ENCODE measurements at regions not wholly inside any gene's neighbourhood (a gene's known extent, or its start where the extent isn't known, plus 50 kb on each side); places are given as distances from the start of the nearest gene placed in this dataset.

DNA sequence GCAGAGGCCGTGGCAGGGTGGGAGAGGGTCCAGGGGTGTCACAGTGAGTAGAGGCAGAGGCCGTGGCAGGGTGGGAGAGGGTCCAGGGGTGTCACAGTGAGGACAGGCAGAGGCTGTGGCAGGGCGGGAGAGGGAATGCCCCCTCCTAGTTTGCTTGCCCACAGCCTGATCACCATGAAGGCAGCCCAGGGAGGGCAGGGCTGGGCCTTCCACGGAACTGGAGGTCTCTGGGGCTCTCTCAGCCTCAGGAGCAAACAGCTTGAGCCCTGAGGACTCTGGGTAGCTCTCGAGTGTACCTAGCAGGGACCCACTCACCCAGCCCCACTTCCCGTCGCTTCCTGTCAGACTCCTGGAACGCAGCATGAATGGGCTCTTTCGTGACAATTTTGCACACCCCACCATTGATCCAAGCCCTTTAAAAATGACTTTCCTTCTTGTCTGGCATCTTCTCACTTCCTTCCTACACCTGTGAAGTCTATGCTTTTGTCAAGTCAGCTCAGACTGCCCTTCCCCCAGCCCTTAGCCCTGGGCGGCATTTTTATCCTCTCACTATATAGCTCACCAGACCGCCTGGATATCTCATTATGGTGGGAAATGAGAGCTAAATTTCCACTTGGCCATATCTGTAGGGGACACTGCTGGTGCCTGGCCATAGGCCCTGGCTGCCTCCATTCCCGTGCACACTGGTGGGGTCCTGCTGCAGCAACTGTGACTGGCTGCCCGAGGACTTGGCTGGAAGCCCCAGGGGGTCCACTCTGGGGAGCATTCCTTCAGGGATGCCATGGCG lies 140.3 kb downstream of the CDC5L start:
- no peak overlapping the region for H3K27ac Mint-ChIP-seq
- peaks cover 22% of the 10 kb centered on the region for H3K4me1 Mint-ChIP-seq (ENCODE audit: low read depth)
- no peaks in the 10 kb centered on the region for H3K36me3 Mint-ChIP-seq (ENCODE audit: low read depth)
- H3K27me3 Mint-ChIP-seq: peaks cover 29% of the 10 kb centered on the region
- no peak overlapping the region for H3K4me3 Mint-ChIP-seq
- H3K9me3 Mint-ChIP-seq: no peaks in the 10 kb centered on the region

DNA sequence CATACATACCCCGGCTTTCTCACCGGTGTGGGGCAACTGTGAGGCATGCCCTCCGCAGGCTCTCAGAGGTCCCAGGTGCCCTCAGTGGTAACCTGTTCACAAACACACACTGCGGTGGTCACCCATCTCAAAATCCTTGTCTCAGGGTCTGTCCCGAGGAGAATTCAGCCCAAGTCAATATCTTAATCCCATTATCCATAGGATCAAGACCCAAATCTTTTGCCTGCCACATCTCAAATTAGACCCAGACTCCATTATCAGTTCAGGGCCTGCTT lies 140.8 kb downstream of the CDC5L start:
- no peaks in the 10 kb centered on the region for H3K36me3 Mint-ChIP-seq (ENCODE audit: low read depth)
- peaks cover 22% of the 10 kb centered on the region for H3K4me1 Mint-ChIP-seq (ENCODE audit: low read depth)
- no peak overlapping the region for H3K4me3 Mint-ChIP-seq
- H3K9me3 Mint-ChIP-seq: no peaks in the 10 kb centered on the region
- peaks cover 29% of the 10 kb centered on the region for H3K27me3 Mint-ChIP-seq
- H3K27ac Mint-ChIP-seq: no peak overlapping the region

DNA sequence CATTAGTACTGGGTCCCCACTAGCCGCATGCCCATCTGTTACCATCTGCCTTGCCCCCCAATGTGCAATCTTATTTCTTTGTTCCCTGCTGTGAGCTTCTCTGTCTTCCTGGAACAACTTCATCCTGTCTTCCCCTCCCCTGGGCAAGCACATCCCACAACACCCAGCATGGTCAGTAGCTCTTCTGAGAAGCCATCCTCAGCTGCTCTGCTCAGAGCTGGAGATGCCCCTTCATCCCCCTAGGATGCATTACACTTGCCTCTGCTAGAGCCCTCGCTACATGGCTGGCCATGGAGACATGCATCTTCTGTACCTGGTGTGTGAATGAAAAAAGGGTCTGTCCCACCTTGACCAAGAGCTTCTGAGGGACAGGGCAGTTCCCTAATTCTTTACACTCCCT lies 141.2 kb downstream of the CDC5L start:
- no peak overlapping the region for H3K4me3 Mint-ChIP-seq
- no peaks in the 10 kb centered on the region for H3K36me3 Mint-ChIP-seq (ENCODE audit: low read depth)
- H3K4me1 Mint-ChIP-seq (ENCODE audit: low read depth): peaks cover 22% of the 10 kb centered on the region
- no peaks in the 10 kb centered on the region for H3K9me3 Mint-ChIP-seq
- H3K27ac Mint-ChIP-seq: no peak overlapping the region
- H3K27me3 Mint-ChIP-seq: peaks cover 27% of the 10 kb centered on the region

DNA sequence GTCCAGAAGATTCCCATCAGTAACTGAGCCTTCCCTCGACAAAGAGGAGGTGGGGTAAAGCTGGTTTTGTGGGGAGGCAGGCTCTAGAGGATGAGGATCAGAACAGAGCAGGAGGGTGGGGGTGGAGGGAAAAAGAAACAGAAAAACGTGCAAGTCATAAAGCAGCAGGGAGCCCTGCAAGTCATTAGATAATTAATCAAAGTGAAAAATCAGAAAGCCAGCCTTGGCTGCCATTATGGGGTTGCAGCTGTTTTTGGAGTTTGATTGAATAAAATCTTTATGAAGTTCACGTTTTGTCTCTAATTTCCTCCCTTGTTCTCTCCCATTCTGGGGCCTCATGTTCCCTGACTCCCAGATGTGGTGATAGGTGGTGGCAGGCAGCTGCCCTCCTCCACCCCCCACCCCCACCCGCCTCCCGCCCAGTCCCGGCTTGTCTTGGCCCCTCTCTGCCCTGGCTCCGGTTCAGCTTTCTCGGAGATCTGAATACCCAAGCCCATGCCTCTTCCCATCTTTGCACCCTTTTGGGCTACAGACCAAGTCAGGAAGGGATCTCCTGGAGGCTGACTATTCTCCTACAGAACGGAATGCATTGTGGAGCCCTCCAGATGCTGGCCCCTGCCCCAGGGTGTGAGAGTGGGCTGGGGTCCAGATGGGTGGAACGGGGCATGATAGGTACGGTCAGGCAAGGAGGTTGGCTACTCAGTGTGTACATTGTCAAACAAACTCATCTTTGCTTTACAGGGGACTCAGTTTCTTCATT lies 141.8 kb downstream of the CDC5L start:
- no peak overlapping the region for H3K4me3 Mint-ChIP-seq
- no peak overlapping the region for H3K27ac Mint-ChIP-seq
- peaks cover 21% of the 10 kb centered on the region for H3K27me3 Mint-ChIP-seq
- peaks cover 22% of the 10 kb centered on the region for H3K4me1 Mint-ChIP-seq (ENCODE audit: low read depth)
- H3K36me3 Mint-ChIP-seq (ENCODE audit: low read depth): no peaks in the 10 kb centered on the region
- H3K9me3 Mint-ChIP-seq: no peaks in the 10 kb centered on the region

DNA sequence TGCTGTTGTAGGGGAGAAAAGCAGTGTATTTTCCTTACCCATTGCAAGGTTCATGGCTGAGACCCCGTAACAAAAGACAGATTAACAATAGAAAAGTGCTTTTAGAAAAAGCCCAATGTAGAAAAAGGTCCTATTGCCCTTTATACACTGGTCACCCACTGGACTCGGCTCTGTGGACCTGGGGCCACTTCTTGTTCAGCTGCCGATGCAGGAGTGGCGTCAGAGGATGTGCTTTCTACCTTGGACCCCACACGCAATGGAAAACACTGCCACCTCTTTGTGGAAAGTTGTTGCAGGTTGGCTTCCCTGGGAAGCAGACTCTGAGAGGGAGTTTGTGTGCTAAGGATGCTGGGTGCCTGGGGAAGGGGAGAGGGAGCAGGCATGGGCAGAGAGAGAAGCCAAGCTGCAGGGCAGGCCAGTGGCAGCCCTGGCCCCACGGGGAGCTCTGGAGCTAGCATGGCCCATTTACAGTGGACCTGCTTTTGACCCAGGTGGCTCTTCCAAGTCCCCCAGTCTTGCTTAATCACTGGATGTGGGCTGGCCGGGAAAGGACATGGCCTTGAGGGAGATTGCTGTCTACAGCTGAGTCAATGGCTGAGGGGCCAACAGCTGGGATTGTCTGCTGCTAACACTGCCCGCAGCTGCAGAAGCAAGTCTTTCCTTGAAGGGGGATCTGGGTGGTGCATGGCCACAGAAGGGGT lies 142.9 kb downstream of the CDC5L start:
- no peak overlapping the region for H3K27ac Mint-ChIP-seq
- no peak overlapping the region for H3K4me3 Mint-ChIP-seq
- H3K4me1 Mint-ChIP-seq (ENCODE audit: low read depth): peaks cover 16% of the 10 kb centered on the region
- no peaks in the 10 kb centered on the region for H3K36me3 Mint-ChIP-seq (ENCODE audit: low read depth)
- no peaks in the 10 kb centered on the region for H3K9me3 Mint-ChIP-seq
- peaks cover 16% of the 10 kb centered on the region for H3K27me3 Mint-ChIP-seq

DNA sequence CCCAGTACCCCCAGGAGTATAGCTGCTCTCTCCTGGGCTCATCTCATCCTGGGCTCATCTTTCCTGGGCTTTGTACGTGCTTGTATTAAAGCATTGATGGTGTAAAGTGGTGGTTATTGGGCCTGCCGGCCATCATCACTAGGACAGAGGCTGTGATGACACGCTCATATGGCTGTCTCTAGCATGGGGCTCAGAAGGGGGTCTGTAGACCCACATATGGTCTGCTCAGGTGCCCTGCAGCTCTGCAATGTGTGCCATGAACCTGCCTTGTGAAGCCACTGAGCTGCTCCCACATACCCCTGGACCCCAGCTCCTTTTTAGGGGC lies 143.4 kb downstream of the CDC5L start:
- no peak overlapping the region for H3K27ac Mint-ChIP-seq
- H3K9me3 Mint-ChIP-seq: no peaks in the 10 kb centered on the region
- peaks cover 16% of the 10 kb centered on the region for H3K4me1 Mint-ChIP-seq (ENCODE audit: low read depth)
- H3K36me3 Mint-ChIP-seq (ENCODE audit: low read depth): no peaks in the 10 kb centered on the region
- no peak overlapping the region for H3K4me3 Mint-ChIP-seq
- H3K27me3 Mint-ChIP-seq: peaks cover 15% of the 10 kb centered on the region

DNA sequence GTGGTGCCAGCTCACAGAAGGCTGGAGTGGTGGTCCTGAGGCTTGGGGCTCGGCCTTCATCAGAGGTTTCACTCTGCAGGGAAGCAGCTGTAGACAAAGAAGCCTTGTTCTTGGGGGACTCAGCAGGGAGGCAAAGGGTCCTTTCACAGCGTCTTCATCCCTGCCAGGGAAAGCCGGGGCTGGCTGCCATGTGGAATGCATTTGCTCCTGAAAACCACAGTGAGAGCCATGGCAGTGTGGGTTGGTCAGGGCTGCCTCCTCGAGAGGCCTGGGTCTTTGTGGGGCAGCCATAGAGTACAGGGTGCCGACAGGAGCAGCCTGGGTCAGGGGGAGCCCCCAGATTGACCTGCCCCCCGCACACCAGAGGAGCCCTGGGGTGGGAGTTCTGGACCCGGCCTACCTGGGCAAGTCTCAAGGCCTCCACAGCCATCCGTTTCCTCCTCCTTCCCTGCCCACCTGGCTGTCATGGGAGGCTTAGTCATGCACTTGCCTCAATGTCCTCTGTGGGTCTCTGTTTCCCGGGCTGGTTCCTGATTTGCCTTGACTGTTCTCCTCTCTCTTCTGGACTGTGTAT lies 144.0 kb downstream of the CDC5L start:
- no peaks in the 10 kb centered on the region for H3K36me3 Mint-ChIP-seq (ENCODE audit: low read depth)
- H3K9me3 Mint-ChIP-seq: no peaks in the 10 kb centered on the region
- H3K27ac Mint-ChIP-seq: no peak overlapping the region
- no peak overlapping the region for H3K4me3 Mint-ChIP-seq
- H3K4me1 Mint-ChIP-seq (ENCODE audit: low read depth): peaks cover 14% of the 10 kb centered on the region
- H3K27me3 Mint-ChIP-seq: peaks cover 12% of the 10 kb centered on the region

DNA sequence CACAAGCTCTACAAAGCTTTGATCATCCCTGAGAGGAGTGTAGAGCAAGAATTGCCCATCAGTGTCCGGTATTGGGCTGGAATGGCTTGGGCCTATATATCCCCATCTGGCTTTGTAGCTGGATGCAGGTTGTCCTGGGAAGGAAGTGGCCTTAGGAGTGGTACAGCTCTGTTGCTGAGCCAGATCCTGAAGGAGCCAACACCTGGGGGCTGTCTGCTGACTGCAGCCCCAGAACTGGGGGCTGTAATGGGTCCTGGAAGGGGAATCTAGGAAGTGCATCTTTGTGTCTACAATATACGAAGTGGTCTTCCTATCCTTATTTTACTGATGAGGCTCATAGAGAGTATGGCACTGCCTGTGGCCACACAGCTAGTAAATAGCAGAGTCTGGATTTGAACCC lies 145.9 kb downstream of the CDC5L start:
- Mint-ChIP-seq H3K27me3 (peaks cover 9% of the 10 kb centered on the region), H3K36me3 (ENCODE audit: low read depth) (no peaks in the 10 kb centered on the region), H3K4me1 (ENCODE audit: low read depth) (no peaks in the 10 kb centered on the region), H3K9me3 (no peaks in the 10 kb centered on the region), H3K4me3 (no peak overlapping the region), H3K27ac (no peak overlapping the region)

DNA sequence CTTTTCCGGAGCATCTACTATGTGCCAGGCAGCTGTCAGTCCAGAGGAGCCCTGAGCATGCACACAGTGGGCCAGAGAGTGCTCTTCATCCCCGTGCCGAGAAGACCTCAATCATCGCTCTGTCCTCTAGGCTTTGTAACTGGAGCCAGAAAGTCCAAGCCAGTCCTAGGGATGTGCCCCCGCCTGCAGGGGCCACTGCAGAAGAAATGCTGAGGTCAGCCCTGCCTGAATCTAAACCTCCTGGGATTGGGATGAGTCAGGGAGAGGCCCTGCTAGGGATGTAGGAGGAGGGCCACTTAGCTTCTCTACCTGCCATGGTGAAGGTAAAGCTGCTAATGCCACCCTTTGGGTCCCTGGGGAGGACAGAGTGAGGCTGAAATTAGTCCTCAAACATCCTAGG lies 146.8 kb downstream of the CDC5L start:
- no peak overlapping the region for H3K27ac Mint-ChIP-seq

DNA sequence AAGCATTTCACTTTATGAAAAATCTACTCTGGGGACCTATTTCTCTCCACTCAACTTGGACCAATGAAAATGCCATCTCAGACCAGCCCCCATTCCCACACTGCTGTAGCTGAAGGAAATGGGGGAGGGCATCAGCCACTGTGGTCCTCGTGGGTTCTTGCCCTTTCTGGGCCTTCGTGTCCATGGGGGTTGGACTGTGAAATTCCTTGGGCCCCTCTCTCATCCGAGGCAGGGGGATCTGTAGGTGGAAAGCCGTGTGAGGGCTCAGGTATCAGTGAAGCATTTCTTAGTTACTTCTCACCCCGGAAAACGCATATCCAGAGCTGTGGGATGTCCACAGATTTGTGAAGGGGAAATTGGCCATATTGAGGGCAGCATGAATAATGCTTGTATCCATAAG lies 147.9 kb downstream of the CDC5L start:
- H3K36me3 Mint-ChIP-seq (ENCODE audit: low read depth): no peaks in the 10 kb centered on the region
- H3K27ac Mint-ChIP-seq: no peak overlapping the region
- H3K27me3 Mint-ChIP-seq: no peaks in the 10 kb centered on the region
- H3K4me3 Mint-ChIP-seq: no peak overlapping the region
- H3K4me1 Mint-ChIP-seq (ENCODE audit: low read depth): no peaks in the 10 kb centered on the region
- H3K9me3 Mint-ChIP-seq: no peaks in the 10 kb centered on the region

More for the DNA sequence above, 146.8 kb downstream of the CDC5L start:
- H3K4me1 Mint-ChIP-seq (ENCODE audit: low read depth): no peaks in the 10 kb centered on the region
- H3K27me3 Mint-ChIP-seq: peaks cover 5% of the 10 kb centered on the region
- no peak overlapping the region for H3K4me3 Mint-ChIP-seq
- no peaks in the 10 kb centered on the region for H3K9me3 Mint-ChIP-seq
- no peaks in the 10 kb centered on the region for H3K36me3 Mint-ChIP-seq (ENCODE audit: low read depth)

DNA sequence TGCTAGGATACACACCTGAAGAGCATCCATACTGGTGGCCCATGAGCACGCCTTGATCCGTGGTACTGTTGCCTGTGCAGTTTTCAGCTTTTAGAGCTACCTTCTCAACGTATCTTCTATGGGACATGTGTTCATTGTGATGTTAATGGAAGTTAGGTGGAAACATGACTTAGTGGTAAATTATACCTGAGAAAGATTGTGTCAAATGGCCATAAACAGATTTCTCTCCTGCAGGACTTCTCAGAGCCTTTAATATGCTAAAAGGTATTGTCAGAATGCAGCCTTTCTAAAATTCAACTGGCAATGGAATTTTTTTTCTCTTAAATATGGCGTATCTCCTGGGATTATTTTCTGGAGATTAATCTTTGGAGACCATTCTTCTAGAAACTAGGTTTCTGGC lies 148.5 kb downstream of the CDC5L start:
- Mint-ChIP-seq H3K27ac (no peak overlapping the region), H3K9me3 (no peaks in the 10 kb centered on the region), H3K36me3 (ENCODE audit: low read depth) (no peaks in the 10 kb centered on the region), H3K4me1 (ENCODE audit: low read depth) (no peaks in the 10 kb centered on the region), H3K4me3 (no peak overlapping the region), H3K27me3 (no peaks in the 10 kb centered on the region)

DNA sequence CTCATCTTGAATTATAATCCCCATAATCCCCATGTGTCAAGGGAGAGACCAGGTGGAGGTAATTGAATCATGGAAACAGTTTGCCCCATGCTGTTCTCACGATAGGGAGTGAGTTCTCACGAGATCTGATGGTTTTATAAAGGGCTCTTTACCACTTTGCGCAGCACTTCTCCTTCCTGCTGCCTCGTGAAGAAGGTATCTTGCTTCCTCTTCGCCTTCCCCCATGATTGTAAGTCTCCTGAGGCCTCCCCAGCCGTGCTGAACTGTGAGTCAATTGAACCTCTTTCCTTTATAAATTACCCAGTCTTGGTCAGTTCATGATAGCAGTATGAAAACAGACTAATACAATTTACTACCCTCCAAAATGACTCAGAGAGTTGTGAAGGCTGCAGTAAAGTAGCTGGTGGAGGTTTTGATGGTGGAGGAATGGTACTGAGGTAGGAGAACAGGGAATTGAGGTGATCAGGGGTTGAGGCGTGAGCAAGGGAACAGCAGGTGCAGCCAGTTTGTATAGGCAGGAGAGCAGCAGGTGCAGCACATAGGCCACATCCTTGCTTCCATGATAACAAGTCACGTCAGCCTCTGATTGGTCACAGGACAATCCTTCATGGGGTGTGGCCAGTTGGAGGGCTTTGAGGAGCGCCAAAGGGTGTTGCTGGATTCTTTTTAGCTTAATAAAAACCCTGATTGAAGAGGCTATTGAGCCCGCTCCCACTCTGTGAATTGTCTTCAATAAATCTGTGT lies 150.0 kb downstream of the CDC5L start:
- Mint-ChIP-seq H3K36me3 (ENCODE audit: low read depth) (no peaks in the 10 kb centered on the region), H3K27ac (no peak overlapping the region), H3K27me3 (peaks cover 2% of the 10 kb centered on the region), H3K4me1 (ENCODE audit: low read depth) (no peaks in the 10 kb centered on the region), H3K4me3 (no peak overlapping the region), H3K9me3 (no peaks in the 10 kb centered on the region)

DNA sequence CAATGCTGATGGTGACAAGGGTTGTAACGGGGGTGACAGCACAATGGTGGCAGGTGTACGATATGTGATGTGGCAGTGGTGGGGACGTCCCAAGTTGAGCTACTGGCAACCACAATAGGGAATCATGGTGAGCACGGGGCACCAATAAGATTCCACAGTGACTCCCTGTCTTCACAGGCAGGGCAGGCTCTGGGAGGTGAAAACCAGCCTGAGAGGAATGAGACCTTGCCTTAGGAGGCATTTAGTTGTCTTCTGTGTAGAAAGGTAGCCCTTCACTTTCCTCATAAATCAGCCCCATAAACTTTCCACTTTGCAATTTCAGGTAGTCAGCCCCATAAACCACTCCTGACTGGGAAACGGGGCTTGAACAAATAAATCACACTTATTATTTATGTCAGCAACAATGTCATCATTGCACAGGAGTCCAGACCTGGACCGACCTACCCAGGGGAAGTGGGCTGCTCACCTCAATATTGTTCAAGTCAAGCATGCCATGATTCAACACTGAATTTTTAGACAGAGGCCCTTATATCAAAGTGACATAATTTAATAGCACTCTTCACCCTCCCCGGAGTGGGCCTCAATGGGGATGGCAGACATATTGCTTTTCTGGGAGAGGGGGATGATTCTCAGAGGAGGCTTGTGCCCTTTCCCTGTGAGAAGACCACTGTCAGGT lies 150.8 kb downstream of the CDC5L start:
- Mint-ChIP-seq H3K27me3 (peaks cover 7% of the 10 kb centered on the region), H3K9me3 (no peaks in the 10 kb centered on the region), H3K27ac (no peak overlapping the region), H3K4me3 (no peak overlapping the region), H3K36me3 (ENCODE audit: low read depth) (no peaks in the 10 kb centered on the region), H3K4me1 (ENCODE audit: low read depth) (no peaks in the 10 kb centered on the region)

DNA sequence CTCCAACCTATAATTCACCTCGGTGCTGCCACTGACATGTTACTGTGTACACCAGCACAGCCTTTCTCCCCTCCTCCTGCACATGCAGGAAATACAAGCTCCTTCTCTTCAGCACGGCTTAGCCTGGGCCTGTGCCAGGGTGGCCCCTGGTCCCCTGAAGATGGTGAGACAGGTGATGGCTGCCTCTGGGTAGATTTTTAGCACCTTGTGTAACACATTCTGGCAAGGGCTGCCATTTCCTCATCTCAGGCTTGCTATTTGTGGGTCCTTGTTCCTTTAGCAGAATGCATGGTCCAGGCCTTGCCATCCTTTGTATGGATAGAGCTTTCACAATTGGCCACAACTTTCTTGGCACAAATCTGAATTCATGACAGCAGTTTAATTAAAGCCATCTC lies 151.3 kb downstream of the CDC5L start:
- peaks cover 7% of the 10 kb centered on the region for H3K27me3 Mint-ChIP-seq

More for the DNA sequence above, 151.3 kb downstream of the CDC5L start:
- H3K27ac Mint-ChIP-seq: no peak overlapping the region
- H3K4me3 Mint-ChIP-seq: no peak overlapping the region
- H3K4me1 Mint-ChIP-seq (ENCODE audit: low read depth): no peaks in the 10 kb centered on the region
- H3K9me3 Mint-ChIP-seq: no peaks in the 10 kb centered on the region
- H3K36me3 Mint-ChIP-seq (ENCODE audit: low read depth): no peaks in the 10 kb centered on the region

Measured in stimulated activated naive CD8-positive, alpha-beta T cell treated with anti-CD3 and anti-CD28 coated beads, Interleukin-15, Interleukin-2, amounts not matched to agents 100 ng/mL and 50 ng/mL, for 24 hours (primary cell).